Astrocyte of the hippocampus (primary cell): ENCODE measurements at regions not wholly inside any gene's neighbourhood (a gene's known extent, or its start where the extent isn't known, plus 50 kb on each side); places are given as distances from the start of the nearest gene placed in this dataset.

ENCODE experiments used
- DNase-seq: peaks from one replicate; pipeline ENCODE4 v3.0.0; 2011; ENCODE audit warnings: low read depth, low spot score

- no peak for DNase-seq
Measured at GRCh38 chr20:57880571-57880892, 170.7 kb upstream of the PMEPA1 start.

- no peak for DNase-seq
Measured at GRCh38 chr20:57879779-57880570, 170.2 kb upstream of the PMEPA1 start.

- DNase-seq: no peak
Measured at GRCh38 chr20:57879437-57879778, 169.6 kb upstream of the PMEPA1 start.

- no peak for DNase-seq
Measured at GRCh38 chr20:57878786-57879424, 169.1 kb upstream of the PMEPA1 start.

GRCh38 chr20:57877995-57878394 is 168.2 kb upstream of the PMEPA1 start:
- no peak for DNase-seq

- DNase-seq: no peak
Measured at GRCh38 chr20:57877131-57877824, 167.5 kb upstream of the PMEPA1 start.

GRCh38 chr20:57876163-57876562 is 166.3 kb upstream of the PMEPA1 start:
- DNase-seq: no peak

- DNase-seq: no peak
Measured at GRCh38 chr20:57874141-57874540, 164.3 kb upstream of the PMEPA1 start.

- DNase-seq: no peak
Measured at GRCh38 chr20:57872816-57873409, 163.1 kb upstream of the PMEPA1 start.

- no peak for DNase-seq
Measured at GRCh38 chr20:57871237-57871632, 161.4 kb upstream of the PMEPA1 start.

- DNase-seq: no peak
Measured at GRCh38 chr20:57870597-57871236, 160.9 kb upstream of the PMEPA1 start.

- no peak for DNase-seq
Measured at GRCh38 chr20:57869951-57870315, 160.1 kb upstream of the PMEPA1 start.

GRCh38 chr20:57869291-57869950 is 159.6 kb upstream of the PMEPA1 start:
- no peak for DNase-seq

GRCh38 chr20:57868310-57868709 is 158.5 kb upstream of the PMEPA1 start:
- DNase-seq: no peak

GRCh38 chr20:57867807-57868206 is 158.0 kb upstream of the PMEPA1 start:
- DNase-seq: no peak

GRCh38 chr20:57867181-57867803 is 157.5 kb upstream of the PMEPA1 start:
- no peak for DNase-seq

GRCh38 chr20:57866250-57867106 is 156.7 kb upstream of the PMEPA1 start:
- no peak for DNase-seq

GRCh38 chr20:57865266-57865665 is 155.5 kb upstream of the PMEPA1 start:
- DNase-seq: no peak

- no peak for DNase-seq
Measured at GRCh38 chr20:57860576-57860975, 150.8 kb upstream of the PMEPA1 start.

- no peak for DNase-seq
Measured at GRCh38 chr20:57857969-57858368, 148.2 kb upstream of the PMEPA1 start.
